GM18861 (cell line): ENCODE measurements at regions not wholly inside any gene's neighbourhood (a gene's known extent, or its start where the extent isn't known, plus 50 kb on each side); places are given as distances from the start of the nearest gene placed in this dataset.
"Not testable (repeated sequence)": the region's sequence is repeated elsewhere in the genome, so short reads cannot be mapped to it uniquely, and the experiment has no call there.

Experiments
- ATAC-seq: cut with Tn5 transposase; IDR thresholded peaks from one replicate; pipeline ENCODE4 v1.9.1; 2021; ENCODE audit not compliant: unreplicated experiment

GRCh38 chr10:14429043-14429700 is 98.4 kb upstream of the FRMD4A start:
- ATAC-seq: no peak

DNA sequence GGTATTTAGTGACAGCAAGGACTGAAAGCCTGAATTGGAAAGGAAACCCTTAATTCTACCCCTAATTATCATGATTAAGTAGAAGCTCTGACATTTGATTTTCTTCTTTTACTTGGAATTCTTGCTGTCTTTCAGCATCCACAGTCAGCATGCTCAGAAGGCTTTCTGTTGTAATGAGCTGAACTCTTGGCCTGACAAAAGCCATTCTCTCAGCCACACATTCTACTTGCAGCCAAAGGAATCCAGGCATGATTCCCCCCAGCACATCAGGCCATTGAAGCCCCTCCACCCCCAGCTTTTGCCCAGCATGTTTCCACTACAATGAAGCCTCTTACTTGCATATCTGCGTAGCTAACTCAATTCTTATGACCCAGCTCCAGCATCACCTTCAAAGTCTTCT is 94.3 kb upstream of the FRMD4A start:
- ATAC-seq: no peak

DNA sequence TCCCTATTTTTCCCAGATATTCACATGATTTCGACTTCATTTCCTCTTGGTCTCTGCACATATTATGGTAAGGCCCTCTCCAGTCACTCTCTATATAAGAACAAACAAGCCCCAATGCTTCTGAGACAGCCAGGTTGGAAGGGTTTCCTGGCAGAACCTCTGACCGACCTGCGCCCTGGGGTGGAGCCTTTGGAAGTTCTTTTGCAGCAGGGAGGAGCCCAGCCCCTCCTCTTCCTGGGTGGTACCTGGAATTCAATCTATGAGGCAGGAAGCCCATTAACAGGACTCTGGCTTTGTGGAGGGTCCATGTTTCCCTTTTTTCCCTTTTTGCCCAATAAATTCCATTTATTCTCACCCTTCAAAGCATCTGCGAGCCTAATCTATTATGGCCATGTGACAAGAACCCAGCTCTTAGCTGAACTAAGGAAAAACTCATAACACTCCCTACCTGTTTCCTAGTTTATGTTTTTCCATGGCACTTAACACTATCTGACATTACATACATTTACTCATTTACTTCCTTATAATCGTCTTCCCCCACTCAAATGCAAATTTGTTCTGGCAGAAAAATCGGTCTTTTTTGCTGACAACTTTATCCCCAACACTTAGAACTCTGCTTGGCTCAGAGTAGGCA is 92.5 kb upstream of the FRMD4A start:
- no peak for ATAC-seq

DNA sequence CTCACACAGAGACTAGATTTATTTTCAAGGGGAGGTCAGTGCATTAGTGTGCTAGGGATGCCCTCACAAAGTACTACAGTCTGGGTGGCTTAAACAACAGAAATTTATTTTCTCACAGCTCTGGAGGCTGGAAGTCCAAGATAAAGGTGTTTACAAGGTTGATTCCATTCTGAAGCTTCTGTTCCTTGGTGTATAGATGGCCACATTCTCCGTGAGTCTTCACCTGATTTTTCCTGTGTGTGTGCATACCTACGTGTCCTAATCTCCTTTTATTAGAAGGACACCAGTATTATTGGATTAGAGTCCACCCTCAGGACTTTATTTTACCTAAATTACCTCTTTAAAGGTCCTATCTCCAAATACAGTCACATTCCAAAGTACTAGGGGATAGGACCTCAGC is 91.7 kb upstream of the FRMD4A start:
- ATAC-seq: no peak

DNA sequence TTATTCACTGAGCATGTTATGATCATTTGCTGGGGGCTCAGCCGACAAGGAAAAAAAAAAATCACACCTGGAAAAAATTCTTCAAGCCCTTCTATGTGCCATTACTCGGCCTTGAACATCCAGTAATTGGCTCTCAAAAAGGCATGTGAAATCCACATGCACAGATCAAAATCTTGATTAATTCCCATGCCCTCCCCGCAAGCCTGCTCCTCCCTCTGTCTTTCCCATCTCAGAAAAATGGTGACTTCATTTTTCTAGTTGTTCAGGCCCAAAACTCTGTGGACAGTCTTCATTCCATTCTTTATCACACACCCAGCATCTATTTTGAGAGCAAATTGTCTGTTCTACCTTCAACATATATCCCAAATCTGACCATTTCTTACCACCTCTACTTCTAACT is 91.2 kb upstream of the FRMD4A start:
- no peak for ATAC-seq

- ATAC-seq: not testable (repeated sequence)
Observed at GRCh38 chr10:14417336-14417735, 86.6 kb upstream of the FRMD4A start.

GRCh38 chr10:14416308-14416700 is 85.6 kb upstream of the FRMD4A start:
- ATAC-seq: no peak

GRCh38 chr10:14415676-14416307 is 85.1 kb upstream of the FRMD4A start:
- ATAC-seq: no peak

GRCh38 chr10:14414901-14415300 is 84.2 kb upstream of the FRMD4A start:
- ATAC-seq: no peak

GRCh38 chr10:14413523-14413922 is 82.8 kb upstream of the FRMD4A start:
- ATAC-seq: no peak

GRCh38 chr10:14412624-14413023 is 81.9 kb upstream of the FRMD4A start:
- no peak for ATAC-seq

GRCh38 chr10:14409856-14410458 is 79.2 kb upstream of the FRMD4A start:
- no peak for ATAC-seq

DNA sequence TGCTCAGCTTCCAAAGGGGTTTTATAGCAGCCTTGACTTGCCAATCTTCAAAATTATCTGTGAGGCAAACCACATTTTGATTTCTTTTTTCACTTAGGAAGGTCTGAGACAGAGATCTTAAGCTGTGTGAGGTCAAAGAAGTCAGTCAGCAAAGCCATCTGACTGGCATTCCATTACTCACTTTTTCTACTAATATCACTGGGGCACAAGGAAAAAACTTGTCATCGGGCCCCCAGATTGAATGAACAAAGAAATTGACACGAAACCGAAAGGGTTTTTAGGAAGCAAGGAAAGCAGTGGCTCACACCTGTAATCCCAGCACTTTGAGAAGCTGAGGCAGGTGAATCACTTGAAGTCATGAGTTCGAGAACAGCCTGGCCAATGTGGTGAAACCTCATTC is 78.5 kb upstream of the FRMD4A start:
- no peak for ATAC-seq

- no peak for ATAC-seq
Observed at GRCh38 chr10:14408139-14408538, 77.4 kb upstream of the FRMD4A start.

GRCh38 chr10:14407567-14407966 is 76.8 kb upstream of the FRMD4A start:
- ATAC-seq: no peak

GRCh38 chr10:14405076-14406065 is 74.6 kb upstream of the FRMD4A start:
- no peak for ATAC-seq

DNA sequence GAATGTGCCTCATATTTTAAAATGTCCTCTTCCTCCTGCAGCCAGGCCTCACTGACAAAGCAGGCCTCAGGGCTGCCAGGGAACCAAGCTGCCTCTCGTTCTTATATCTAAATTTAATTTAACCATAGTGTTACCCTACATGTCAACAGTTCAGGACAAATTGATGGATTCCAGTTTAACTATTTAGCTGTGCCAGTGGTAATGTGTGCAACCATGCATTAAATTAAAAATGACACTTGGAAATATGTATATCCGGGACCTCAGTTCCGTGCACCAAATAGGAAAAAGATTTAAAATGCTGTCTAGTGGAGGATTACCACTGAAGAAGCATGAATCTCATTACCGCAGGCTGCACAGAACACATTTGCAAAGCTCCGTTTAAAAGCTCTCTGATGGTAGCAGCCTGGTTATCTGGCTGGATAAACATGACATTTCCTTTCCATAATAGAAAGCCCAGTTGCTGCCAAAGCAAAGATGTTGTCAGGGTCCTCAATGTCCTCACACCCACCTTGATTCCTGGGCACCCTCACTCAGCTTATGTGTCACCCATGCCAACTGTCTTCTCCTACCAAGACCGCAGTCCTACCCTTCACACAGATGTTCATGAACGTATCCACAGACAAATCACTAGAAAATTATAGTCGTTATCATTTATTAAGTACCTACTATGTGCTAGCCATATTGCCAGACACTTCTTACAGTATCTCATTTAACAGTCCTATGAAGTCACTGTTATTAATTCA is 73.3 kb upstream of the FRMD4A start:
- no peak for ATAC-seq

DNA sequence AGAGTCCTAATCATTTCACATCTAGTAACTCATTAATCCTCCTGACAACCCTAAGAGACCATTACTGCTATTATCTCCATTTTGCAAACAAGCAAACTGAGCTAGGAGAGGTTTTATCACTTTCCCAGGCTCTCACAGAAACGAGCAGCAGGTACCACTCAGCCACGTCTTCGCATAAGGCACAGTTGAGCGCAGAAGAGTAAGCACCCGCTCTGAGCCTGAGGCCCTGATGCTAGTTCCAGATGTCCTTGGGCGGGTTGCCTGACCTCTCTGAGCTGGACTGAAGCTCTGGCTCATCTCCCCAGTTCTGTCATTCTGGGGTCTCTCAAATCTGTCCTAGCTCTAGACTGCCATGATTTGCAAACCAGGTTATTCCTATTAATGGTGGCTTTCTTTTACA is 72.6 kb upstream of the FRMD4A start:
- ATAC-seq: no peak

DNA sequence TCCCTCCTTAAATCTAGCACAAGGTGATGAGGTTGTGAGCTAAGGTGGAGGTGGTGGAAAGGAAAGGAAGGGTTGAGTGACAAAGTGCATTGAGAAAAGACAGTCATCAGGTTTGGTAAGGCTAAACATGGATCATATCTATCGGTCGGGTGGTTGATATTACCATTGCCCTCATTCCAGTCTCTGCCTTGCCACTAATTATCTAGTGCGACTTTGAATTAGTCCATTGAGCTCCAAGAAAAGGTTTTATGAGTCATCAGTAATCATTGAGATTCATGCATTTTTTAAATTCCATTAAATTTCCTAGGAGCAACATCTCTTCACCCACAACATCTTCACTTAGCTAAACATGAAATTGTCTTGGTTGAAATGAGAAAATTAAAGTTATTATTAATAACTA is 68.9 kb upstream of the FRMD4A start:
- no peak for ATAC-seq

DNA sequence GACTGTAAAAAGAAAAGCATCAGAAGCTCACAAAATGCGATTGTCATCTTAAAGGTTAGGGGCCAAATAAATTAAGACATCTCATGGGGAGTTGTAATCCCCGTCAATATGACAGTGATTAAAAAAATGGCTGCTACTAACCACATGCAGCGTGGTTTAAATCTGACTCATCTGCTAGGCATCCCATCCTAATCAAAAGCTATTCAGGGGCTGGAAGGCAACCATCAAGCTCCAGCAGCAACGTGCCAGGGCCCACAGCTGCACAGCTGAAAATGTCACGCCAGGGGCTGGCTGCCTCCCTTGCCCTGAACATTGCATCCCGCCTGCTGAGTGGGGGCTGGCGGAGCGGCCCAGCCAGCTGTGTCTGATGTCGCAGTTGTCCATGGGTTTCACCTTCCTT is 66.3 kb upstream of the FRMD4A start:
- ATAC-seq: no peak
